ENCODE measurements at regions not wholly inside any gene's neighbourhood (a gene's known extent, or its start where the extent isn't known, plus 50 kb on each side); places are given as distances from the start of the nearest gene placed in this dataset.

- TF ChIP-seq TAF1 (conservative IDR thresholded peaks at IDR 0.05) (no peak), GABPA (IDR thresholded peaks at IDR 0.05 in 1 of 2, conservative IDR thresholded peaks at IDR 0.05 in 1 of 2) (no peak), EGR1 (IDR thresholded peaks at IDR 0.05; ENCODE audit: low read depth in 2 of 2) (no peak), NR2F2 (IDR thresholded peaks at IDR 0.05) (no peak), MAX (IDR thresholded peaks at IDR 0.05) (no peak), CTCF (IDR thresholded peaks at IDR 0.05; ENCODE audit: low read depth, low read length, missing input control) (no peak), ZBTB33 (IDR thresholded peaks at IDR 0.05) (no peak), REST (IDR thresholded peaks at IDR 0.05) (no peak), FOXA1 (IDR thresholded peaks at IDR 0.05) (no peak)
- WGBS: 94% methylated on average over 1 of the region's 1 CpG
- Histone ChIP-seq H3K36me3 (ENCODE audit: control insufficient read depth in 4 of 4, insufficient read depth in 3 of 4, low read depth in 1 of 4, low read length in 3 of 4) (no peaks in the 10 kb centered on the region), H3K9ac (ENCODE audit: low read depth in 1 of 2, low read length in 2 of 2) (no peak overlapping the region), H3K27me3 (ENCODE audit: control insufficient read depth in 4 of 4, insufficient read depth in 4 of 4, low read length in 3 of 4) (no peaks in the 10 kb centered on the region), H3K27ac (ENCODE audit: low read depth in 1 of 2, low read length in 2 of 2) (no peak overlapping the region), H3K4me1 (ENCODE audit: control insufficient read depth in 4 of 4, insufficient read depth in 4 of 4, low read length in 3 of 4) (no peaks in the 10 kb centered on the region), H3K9me3 (ENCODE audit: control insufficient read depth in 4 of 4, low read length in 3 of 4) (peaks cover 0 to 3% (median under 1%) of the 10 kb centered on the region in 4 donors), H3K4me3 (ENCODE audit: low read depth in 1 of 3, low read length in 3 of 3) (no peak overlapping the region)
- DNase-seq (ENCODE audit: low spot score): no peak
Measured at GRCh38 chr9:106701611-106702010, 161.4 kb upstream of the ZNF462 start.

- Histone ChIP-seq H3K9me3 (ENCODE audit: control insufficient read depth in 4 of 4, low read length in 3 of 4) (peaks cover 0 to 3% (median under 1%) of the 10 kb centered on the region in 4 donors), H3K27me3 (ENCODE audit: control insufficient read depth in 4 of 4, insufficient read depth in 4 of 4, low read length in 3 of 4) (no peaks in the 10 kb centered on the region), H3K27ac (ENCODE audit: low read depth in 1 of 2, low read length in 2 of 2) (no peak overlapping the region), H3K4me3 (ENCODE audit: low read depth in 1 of 3, low read length in 3 of 3) (no peak overlapping the region), H3K9ac (ENCODE audit: low read depth in 1 of 2, low read length in 2 of 2) (no peak overlapping the region), H3K36me3 (ENCODE audit: control insufficient read depth in 4 of 4, insufficient read depth in 3 of 4, low read depth in 1 of 4, low read length in 3 of 4) (no peaks in the 10 kb centered on the region), H3K4me1 (ENCODE audit: control insufficient read depth in 4 of 4, insufficient read depth in 4 of 4, low read length in 3 of 4) (no peaks in the 10 kb centered on the region)
- DNase-seq (ENCODE audit: low spot score): no peak
- 73% methylated on average over 5 of the region's 5 CpGs for WGBS
- TF ChIP-seq RAD21 (IDR thresholded peaks at IDR 0.05): no peak
- no peak for TF ChIP-seq REST (IDR thresholded peaks at IDR 0.05)
- TF ChIP-seq GABPA (IDR thresholded peaks at IDR 0.05 in 1 of 2, conservative IDR thresholded peaks at IDR 0.05 in 1 of 2): no peak
- no peak for TF ChIP-seq CTCF (IDR thresholded peaks at IDR 0.05; ENCODE audit: low read depth, low read length, missing input control)
Measured at GRCh38 chr9:106704056-106704615, 158.8 kb upstream of the ZNF462 start.

All from liver (tissue), 8 donors.